Activated CD4-positive, alpha-beta T cell treated with anti-CD3 and anti-CD28 coated beads, Interleukin-2, amount 10 ng/mL, durations not matched to agents 24 days and 14 days (primary cell): ENCODE measurements at regions not wholly inside any gene's neighbourhood (a gene's known extent, or its start where the extent isn't known, plus 50 kb on each side); places are given as distances from the start of the nearest gene placed in this dataset.

Experiments used
- DNase-seq: peaks from one replicate; pipeline ENCODE4 v3.0.0; 2022
- H3K27ac Mint-ChIP-seq: one replicate; pipeline ENCODE4 v1.8.0; 2022; ENCODE audit warnings: mild to moderate bottlenecking, mixed read lengths
- H3K27me3 Mint-ChIP-seq: one replicate; pipeline ENCODE4 v1.8.0; 2022; ENCODE audit warnings: mixed read lengths
- H3K36me3 Mint-ChIP-seq: one replicate; pipeline ENCODE4 v1.8.0; 2022; ENCODE audit warnings: low read depth, mild to moderate bottlenecking, mixed read lengths
- H3K4me1 Mint-ChIP-seq: one replicate; pipeline ENCODE4 v1.8.0; 2021; ENCODE audit warnings: mixed read lengths
- H3K4me3 Mint-ChIP-seq: one replicate; pipeline ENCODE4 v1.8.0; 2022; ENCODE audit warnings: mild to moderate bottlenecking, moderate library complexity, mixed read lengths
- H3K9me3 Mint-ChIP-seq: one replicate; pipeline ENCODE4 v1.8.0; 2021; ENCODE audit warnings: mixed read lengths
- intact Hi-C: fragments of 100-400 bp; cut with micrococcal nuclease; formaldehyde crosslinking; loops from one replicate; pipeline ENCODE4 v1.15.1; 2023

DNA sequence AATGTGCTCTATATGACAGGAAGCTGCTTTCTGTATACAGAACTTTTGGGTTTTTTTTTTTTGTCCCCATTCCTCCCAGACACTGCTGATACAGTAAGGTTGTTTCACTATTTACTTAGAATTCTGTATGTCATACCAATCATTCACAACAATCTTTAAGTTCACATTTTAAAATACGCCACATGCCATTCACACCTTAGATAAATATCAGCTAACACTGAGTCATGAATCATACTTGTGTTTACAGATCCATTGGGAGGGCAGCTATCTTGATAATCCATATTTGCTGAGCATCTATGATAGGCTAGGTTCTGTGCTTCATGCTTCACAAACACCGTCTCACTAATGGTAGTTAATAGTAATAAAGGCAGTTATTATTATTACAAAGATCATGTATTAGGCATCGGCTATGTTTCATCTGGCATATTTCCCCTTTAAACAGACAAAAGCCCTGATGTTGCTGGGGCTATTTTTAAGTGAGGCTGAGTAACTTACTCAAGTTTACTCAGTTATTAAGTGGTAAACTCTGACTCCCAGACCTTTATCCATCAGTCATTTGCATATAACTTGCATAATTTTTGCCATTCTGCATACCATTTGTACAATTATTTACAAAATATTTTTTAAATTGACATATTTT, 152.2 kb upstream of the HMHB1 start:
- Mint-ChIP-seq H3K9me3 (no peaks in the 10 kb centered on the region), H3K4me3 (no peak overlapping the region), H3K4me1 (no peaks in the 10 kb centered on the region), H3K27ac (no peak overlapping the region), H3K27me3 (peaks cover 19% of the 10 kb centered on the region), H3K36me3 (no peaks in the 10 kb centered on the region)
- no peak for DNase-seq
- intact Hi-C loops: no loop called here

DNA sequence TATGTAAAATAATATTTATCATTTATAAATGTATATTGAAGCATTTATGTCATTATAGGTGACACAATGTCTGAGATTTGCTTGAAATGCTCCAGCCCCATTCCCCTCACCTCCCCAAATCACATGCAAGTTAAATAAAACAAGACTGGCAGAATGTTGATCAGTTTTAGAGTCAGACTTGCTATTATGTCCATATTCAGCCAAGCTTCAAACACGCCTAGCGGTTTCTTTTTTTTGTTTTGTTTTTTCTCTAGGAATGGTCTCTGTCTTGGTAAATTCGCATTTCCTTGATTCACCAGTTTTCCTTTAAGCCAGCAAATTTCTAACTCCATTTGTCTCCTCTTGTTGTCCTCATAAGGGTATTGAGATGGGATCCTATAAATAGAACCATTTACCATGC, 153.0 kb upstream of the HMHB1 start:
- H3K9me3 Mint-ChIP-seq: no peaks in the 10 kb centered on the region
- H3K4me1 Mint-ChIP-seq: no peaks in the 10 kb centered on the region
- no peaks in the 10 kb centered on the region for H3K36me3 Mint-ChIP-seq
- H3K27ac Mint-ChIP-seq: no peak overlapping the region
- no peak for DNase-seq
- peaks cover 15% of the 10 kb centered on the region for H3K27me3 Mint-ChIP-seq
- no peak overlapping the region for H3K4me3 Mint-ChIP-seq
- intact Hi-C loops: no loop called here

DNA sequence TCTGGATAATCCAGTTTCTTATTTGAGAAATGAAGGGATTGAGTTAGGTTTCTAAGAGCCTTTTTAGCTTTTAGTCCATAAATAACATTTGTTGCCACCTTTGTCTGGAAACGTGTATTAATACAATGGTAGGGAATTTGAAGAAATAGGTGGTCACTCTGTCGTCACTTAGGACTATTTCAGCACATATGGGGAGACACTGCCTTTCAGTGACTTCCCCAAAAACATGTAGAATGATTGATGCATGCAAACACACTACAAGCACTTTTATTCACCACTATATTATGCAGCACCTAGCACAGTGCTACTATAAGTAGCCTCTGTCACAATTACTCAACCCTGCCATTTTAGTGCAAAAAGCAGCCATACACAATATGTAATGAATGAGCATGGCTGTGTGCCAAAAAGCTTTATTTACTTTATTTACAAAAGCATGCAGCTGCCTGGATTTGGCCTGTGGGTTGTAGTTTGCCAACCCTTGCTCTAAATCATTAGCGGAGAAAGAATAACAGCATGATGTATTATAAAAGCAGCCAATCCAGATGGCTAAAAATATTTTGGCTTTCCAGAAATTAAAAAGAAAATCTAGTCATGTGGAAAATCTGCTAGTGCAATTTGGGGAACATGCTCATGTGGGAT, 154.2 kb upstream of the HMHB1 start:
- Mint-ChIP-seq H3K36me3 (no peaks in the 10 kb centered on the region), H3K27ac (no peak overlapping the region), H3K9me3 (no peaks in the 10 kb centered on the region), H3K27me3 (peaks cover 13% of the 10 kb centered on the region), H3K4me3 (no peak overlapping the region), H3K4me1 (peaks cover 4% of the 10 kb centered on the region)
- DNase-seq: no peak
- intact Hi-C loops: no loop called here

DNA sequence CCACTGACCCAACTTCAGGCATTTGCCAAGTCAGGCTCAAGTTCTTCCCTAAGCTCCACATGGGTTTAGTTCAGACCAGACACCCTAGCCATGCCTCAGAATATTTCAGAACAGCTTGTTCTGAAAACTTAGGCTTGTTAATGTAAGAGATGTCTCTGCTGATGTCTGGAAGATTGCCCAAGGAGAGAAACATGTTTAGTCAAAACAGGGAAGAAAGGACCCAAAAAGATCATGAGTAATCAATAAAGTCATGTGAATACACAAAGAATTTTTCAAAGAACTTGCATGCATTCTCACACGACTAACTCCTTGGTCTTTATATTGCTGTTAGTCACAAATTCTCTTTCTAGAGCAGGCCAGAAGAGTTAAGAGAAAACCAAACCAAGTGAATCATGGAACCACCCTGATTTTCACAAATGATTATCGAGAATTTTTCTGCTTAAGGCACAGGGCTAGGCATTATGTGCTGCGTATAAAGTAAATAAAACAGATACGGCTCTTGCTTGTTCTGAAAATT, 158.1 kb upstream of the HMHB1 start:
- no peak for DNase-seq
- Mint-ChIP-seq H3K27me3 (peaks cover 7% of the 10 kb centered on the region), H3K4me1 (peaks cover 8% of the 10 kb centered on the region), H3K36me3 (no peaks in the 10 kb centered on the region), H3K9me3 (no peaks in the 10 kb centered on the region), H3K4me3 (no peak overlapping the region), H3K27ac (no peak overlapping the region)
- intact Hi-C loops: loop anchor here (1.0 to 5.0 kb wide), 3 partner anchors 25 to 173 kb away; no protein-coding TSS in a partner anchor

DNA sequence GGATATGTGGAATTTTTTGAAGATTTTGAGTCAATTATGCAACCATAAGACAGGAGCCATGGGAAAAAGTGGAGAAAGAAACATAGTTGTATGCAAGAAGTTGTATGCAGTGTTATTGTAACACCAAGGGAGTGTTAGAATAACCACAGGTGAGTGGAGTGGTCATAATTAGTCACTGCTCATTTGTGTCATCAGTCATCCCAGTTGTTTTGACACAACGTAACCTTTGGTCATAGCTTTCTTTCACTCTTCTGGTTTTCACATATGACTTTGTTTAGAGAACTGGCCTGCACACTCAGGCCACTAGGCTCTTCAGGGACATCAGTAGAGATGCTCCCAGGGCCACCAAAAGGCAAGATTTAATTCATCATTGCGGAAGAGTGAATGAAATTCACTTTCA, 158.7 kb upstream of the HMHB1 start:
- Mint-ChIP-seq H3K27ac (peak overlapping the region; percentile 51), H3K9me3 (no peaks in the 10 kb centered on the region), H3K36me3 (no peaks in the 10 kb centered on the region), H3K4me3 (no peak overlapping the region), H3K4me1 (peaks cover 8% of the 10 kb centered on the region), H3K27me3 (peaks cover 7% of the 10 kb centered on the region)
- no peak for DNase-seq
- intact Hi-C loops: loop anchor here (1.0 to 5.0 kb wide), 3 partner anchors 26 to 174 kb away; no protein-coding TSS in a partner anchor

DNA sequence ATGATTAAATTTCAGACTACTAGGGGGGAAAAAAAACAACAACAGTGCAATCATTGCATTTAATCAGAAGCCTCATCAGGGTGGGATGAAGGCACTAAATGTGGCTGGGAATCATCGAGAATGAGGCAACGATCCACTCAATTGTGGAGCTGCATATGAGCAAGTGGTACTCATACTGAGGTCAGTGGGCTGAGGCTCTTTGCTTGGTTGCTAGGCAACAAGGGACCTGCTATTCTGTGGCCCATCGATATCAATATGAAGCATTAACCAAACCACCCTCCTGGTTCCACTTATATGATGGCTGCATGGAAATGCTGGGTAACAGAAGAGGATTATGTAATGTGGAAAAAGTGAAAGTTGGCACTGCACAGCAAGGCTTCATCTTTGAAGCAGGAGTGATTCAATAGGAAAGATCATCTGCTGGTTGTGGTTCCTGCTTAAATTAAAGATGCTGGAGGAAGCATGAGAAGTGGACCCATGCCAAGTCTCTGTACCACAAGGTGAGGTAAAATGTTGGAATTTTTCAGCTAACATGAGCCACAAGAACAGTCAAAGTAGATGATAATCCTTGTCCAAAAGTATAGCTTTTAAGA, 159.8 kb upstream of the HMHB1 start:
- DNase-seq: no peak
- intact Hi-C loops: loop anchor here (2.0 to 5.0 kb wide), 2 partner anchors 27 to 175 kb away; no protein-coding TSS in a partner anchor
- H3K27me3 Mint-ChIP-seq: peaks cover 2% of the 10 kb centered on the region
- H3K27ac Mint-ChIP-seq: no peak overlapping the region
- no peaks in the 10 kb centered on the region for H3K36me3 Mint-ChIP-seq
- peaks cover 8% of the 10 kb centered on the region for H3K4me1 Mint-ChIP-seq
- no peaks in the 10 kb centered on the region for H3K9me3 Mint-ChIP-seq
- H3K4me3 Mint-ChIP-seq: no peak overlapping the region

DNA sequence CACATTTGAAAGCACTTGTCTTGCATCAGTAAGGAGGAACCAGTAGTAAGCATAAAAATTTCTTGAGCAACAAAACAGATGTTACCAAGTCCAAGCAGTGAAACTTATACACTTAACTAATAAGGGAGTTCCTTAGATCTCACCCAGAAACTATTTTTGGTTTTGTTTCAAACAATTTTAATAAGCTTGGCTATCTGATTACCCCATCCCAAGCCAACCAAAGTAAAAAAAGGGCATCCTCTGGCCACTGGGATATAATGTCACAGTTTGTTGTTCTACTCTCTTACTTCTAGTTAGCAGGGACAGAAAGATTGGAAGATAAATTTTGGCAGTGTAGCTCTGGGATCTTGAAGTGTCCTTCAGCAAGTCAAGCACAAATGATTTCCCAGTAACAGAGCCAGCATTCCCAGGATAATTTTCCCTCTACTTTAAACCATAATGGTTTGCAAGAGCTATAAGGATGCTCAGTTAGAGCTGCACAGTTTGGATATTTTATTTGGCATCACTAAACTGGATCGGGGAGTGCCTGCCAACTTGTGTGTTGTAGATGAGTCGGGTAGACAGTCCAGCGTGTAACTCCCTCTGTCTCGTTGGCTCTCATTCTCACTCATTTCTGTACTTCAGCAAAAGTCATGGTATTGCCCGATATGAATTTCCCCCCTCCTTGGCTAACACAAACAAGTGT, 161.9 kb upstream of the HMHB1 start:
- H3K27ac Mint-ChIP-seq: no peak overlapping the region
- H3K27me3 Mint-ChIP-seq: no peaks in the 10 kb centered on the region
- no peak overlapping the region for H3K4me3 Mint-ChIP-seq
- peaks cover 8% of the 10 kb centered on the region for H3K4me1 Mint-ChIP-seq
- H3K9me3 Mint-ChIP-seq: no peaks in the 10 kb centered on the region
- H3K36me3 Mint-ChIP-seq: no peaks in the 10 kb centered on the region
- intact Hi-C loops: loop anchor here (5.0 kb wide), 1 partner anchor 177 kb away; no protein-coding TSS in a partner anchor
- no peak for DNase-seq

DNA sequence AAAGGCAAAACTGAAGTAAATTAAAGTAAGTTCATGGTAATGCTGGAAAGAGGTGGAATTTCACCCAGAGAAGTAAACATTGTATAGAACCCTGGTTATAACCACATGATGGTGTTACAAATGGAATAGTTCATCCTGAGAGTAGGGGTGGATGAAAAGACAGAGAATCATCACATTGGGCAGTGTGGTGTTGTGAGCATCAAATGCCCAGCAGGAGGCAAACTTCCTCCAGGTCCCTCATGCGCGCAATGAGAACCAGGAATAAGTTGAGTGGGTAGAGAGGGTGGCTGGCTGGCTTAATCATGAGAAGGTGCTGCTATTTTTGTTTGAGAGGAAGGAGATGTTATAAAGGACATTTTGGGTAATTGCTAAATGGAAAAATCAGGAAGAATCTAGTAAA, 163.3 kb upstream of the HMHB1 start:
- Mint-ChIP-seq H3K9me3 (no peaks in the 10 kb centered on the region), H3K4me3 (no peak overlapping the region), H3K36me3 (no peaks in the 10 kb centered on the region), H3K27me3 (no peaks in the 10 kb centered on the region), H3K27ac (no peak overlapping the region), H3K4me1 (peaks cover 8% of the 10 kb centered on the region)
- no peak for DNase-seq
- intact Hi-C loops: no loop called here

DNA sequence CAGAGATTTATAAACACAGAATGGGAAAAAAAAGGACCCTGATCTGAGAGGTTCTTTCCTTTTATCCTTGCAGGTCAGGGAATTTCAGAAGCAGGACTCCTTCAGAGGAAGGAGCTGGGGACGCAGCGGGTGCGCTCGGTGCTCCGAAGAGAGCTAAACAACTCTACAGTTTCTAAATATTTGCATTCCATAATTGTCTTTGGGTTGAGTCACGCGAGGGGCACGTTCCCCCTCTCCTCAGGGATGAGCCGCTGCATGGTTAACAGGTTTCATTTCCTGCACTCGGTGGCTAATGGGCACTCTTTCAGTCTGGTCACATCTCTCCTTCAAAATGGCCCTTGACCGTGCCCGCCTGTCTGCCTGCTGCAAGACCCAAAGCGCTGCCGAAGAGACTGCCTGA, 165.0 kb upstream of the HMHB1 start:
- Mint-ChIP-seq H3K4me1 (no peaks in the 10 kb centered on the region), H3K27me3 (no peaks in the 10 kb centered on the region), H3K36me3 (no peaks in the 10 kb centered on the region), H3K27ac (no peak overlapping the region), H3K4me3 (no peak overlapping the region), H3K9me3 (no peaks in the 10 kb centered on the region)
- no peak for DNase-seq
- intact Hi-C loops: no loop called here

DNA sequence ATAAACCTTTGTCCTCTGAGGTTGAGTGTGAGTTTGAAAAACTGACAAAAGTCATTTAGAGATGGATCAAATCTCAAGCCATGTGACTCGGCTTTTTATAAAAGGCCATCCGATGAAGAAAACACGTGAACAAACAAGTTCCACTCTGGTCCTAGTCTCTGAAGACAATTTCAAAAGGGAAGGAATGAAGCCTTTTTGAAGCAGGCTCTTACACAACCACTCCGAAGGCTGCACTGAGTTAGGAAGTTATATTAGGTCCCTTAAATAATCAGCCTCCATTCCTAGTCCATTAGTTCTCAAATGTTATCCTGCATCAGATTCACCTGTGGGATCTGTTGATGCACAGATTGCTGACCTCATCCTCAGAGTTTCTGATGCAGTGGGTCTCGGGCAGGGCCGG, 166.6 kb upstream of the HMHB1 start:
- no peak overlapping the region for H3K4me3 Mint-ChIP-seq
- no peaks in the 10 kb centered on the region for H3K36me3 Mint-ChIP-seq
- no peak for DNase-seq
- H3K27me3 Mint-ChIP-seq: no peaks in the 10 kb centered on the region
- no peak overlapping the region for H3K27ac Mint-ChIP-seq
- no peaks in the 10 kb centered on the region for H3K9me3 Mint-ChIP-seq
- H3K4me1 Mint-ChIP-seq: no peaks in the 10 kb centered on the region
- intact Hi-C loops: no loop called here

DNA sequence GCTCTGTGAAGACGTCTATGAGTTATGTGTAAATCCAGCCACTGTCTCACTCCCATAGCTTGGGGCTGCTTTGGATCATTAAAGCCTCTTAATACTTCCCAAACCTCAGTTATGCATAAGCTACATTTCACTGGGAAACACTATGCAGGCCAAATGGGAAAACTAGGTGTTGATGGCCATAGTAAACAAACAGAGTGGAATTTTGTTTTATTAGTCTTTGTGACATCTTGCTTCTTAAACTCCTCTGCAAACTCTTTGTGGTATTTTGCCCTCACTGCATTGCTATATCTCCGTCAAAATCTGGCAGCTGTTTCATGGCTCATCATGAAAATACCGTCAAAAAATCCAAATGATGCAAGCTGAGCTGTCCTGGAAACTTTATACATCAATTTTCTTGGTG, 167.2 kb upstream of the HMHB1 start:
- DNase-seq: peak; percentile 38
- Mint-ChIP-seq H3K36me3 (no peaks in the 10 kb centered on the region), H3K27me3 (no peaks in the 10 kb centered on the region), H3K4me3 (no peak overlapping the region), H3K27ac (no peak overlapping the region), H3K9me3 (peaks cover 3% of the 10 kb centered on the region), H3K4me1 (no peaks in the 10 kb centered on the region)
- intact Hi-C loops: no loop called here

DNA sequence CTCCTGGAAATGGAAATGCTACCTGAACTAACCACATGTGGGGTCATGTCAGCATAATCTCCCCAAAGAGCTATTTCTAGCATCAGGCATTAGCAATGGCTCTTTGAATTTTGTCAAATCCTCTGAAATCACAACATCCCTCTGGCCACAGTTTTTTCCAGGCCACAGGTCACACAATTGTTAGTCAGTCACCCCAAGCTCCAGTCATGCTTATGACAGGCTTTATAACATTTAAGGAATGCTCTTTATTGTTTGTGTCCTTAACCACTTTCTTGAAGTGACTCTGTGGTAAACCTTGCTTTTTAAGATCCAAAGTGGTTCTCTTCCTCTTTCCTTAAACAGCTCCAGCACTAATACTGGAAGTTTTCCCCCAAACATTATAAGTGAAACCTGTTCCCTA, 169.2 kb upstream of the HMHB1 start:
- Mint-ChIP-seq H3K4me1 (no peaks in the 10 kb centered on the region), H3K36me3 (no peaks in the 10 kb centered on the region), H3K9me3 (peaks cover 3% of the 10 kb centered on the region), H3K4me3 (no peak overlapping the region), H3K27me3 (no peaks in the 10 kb centered on the region), H3K27ac (no peak overlapping the region)
- no peak for DNase-seq
- intact Hi-C loops: no loop called here

DNA sequence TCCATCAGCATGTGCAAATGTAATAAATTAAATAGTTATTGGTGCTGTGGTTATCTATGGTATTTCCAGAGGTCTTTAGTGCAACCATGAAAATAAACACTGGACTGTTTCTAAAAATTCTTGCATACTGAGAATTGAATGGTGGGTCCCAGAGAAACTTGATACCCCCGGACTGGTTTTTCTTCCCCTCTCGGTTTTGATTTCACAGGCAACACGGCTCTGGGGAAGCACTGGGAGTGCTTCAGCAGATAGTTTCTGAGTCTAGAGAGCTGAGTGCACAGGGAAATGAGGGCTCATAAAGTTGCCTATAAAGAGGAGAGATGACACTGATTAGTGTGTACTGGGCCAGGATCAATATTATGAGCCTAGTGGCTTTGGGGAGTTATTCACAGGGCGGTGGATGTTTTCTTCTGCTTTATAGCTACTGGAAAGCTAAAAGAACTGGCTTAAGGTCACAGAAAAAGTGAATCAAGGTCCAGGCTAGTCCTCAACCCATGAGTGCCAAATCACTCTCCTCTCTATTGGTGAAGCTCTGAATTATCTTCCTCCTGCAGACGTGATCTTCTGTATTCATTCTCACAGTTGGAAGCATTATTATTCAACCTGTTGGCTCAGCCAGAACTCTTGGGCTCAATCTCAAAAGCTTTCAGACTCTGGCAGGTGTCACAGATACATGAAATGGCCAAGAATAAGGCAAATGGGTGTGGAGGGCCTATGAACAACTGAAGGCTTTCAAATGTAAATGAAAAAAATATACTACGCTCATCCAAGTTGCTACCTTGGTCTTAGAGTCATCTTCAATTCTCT, 170.2 kb upstream of the HMHB1 start:
- no peaks in the 10 kb centered on the region for H3K27me3 Mint-ChIP-seq
- DNase-seq: no peak
- no peaks in the 10 kb centered on the region for H3K4me1 Mint-ChIP-seq
- no peak overlapping the region for H3K4me3 Mint-ChIP-seq
- no peak overlapping the region for H3K27ac Mint-ChIP-seq
- intact Hi-C loops: no loop called here
- peaks cover 3% of the 10 kb centered on the region for H3K9me3 Mint-ChIP-seq
- H3K36me3 Mint-ChIP-seq: no peaks in the 10 kb centered on the region
